ENCODE measurements at regions not wholly inside any gene's neighbourhood (a gene's known extent, or its start where the extent isn't known, plus 50 kb on each side); places are given as distances from the start of the nearest gene placed in this dataset.

DNA sequence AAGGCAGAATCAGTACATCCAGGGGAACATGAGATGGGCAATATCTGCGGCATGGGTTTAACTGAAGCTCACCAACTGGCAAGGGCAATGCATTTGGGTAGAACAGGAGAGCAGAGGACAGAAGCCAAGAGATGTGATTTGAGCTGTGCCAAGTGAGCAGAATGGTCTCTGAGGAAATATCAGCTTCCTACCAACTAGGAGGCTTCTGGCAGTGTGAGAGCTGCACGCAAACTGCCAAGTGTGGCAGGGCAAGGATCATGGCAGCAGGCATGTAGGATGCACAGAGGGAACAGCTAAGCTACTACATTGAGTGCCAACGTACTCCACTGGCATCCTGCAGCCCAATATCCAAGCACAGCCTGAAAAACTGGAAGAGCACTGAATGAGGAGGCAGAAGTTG is 1036.5 kb downstream of the TUSC7 start:
- DNase-seq = no peak

DNA sequence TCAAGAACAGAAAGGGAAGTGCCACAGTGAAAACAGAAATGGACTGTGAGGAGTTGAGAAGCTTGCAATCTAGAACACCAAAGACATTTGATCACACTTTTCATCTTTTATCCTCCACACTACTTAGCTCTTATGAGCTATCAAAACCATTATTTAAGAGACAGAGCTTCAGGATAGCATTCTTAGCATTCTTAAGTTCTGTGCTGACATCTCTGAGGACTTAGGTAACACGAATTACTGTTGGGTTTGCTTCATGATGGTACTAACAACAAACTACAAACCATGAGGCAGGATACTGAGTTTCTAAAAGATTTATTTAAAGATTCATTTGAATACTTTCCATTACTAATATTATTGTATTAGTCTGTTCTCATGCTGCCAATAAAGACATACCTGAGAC is 1038.6 kb downstream of the TUSC7 start:
- DNase-seq = no peak

DNA sequence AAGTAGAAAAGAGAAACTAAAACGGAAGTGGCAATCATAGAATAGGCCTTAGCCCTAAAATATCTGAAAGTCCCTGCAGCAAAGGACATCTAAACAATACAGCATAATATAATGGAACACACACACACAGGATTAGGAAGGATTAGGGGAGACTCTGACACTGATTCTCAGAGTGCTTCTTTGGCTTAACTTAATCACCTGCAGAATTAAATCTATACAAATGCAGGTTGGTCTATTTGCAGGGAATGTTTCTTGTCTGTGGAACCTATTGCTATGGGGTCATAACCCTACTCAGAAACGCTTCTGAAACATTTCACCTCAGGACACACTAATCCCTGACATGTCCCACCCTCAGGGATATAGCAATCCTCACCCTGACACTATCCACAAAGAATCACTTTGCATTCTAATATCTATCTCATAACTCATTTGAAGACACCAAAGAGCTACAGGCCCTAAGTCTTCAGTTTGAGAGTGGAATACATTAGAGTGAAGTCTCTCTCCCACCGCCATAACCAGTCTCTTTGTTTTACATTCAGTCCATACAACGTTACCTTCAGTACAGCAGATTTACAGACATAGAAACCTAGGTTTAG is 1041.2 kb downstream of the TUSC7 start:
- DNase-seq = no peak

DNA sequence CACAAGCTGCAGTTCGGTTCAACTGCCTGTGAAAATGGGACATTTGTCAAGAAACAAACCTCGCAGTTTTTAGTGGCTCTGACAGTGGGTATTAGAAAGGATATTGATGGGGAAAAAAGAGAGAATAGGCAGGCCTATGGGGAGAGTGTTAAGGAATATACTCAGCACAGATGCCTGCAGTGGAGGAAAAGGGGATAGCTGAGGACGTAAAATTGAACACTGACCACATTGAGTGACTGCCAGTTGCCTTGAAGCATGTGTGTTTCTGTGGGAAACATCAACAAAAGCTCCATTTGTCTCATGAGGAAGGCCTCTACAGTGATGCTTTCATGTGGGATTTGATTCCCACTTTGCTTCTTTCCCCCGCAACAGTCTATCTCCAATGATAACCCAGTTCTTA is 1042.1 kb downstream of the TUSC7 start:
- no peak for DNase-seq

DNA sequence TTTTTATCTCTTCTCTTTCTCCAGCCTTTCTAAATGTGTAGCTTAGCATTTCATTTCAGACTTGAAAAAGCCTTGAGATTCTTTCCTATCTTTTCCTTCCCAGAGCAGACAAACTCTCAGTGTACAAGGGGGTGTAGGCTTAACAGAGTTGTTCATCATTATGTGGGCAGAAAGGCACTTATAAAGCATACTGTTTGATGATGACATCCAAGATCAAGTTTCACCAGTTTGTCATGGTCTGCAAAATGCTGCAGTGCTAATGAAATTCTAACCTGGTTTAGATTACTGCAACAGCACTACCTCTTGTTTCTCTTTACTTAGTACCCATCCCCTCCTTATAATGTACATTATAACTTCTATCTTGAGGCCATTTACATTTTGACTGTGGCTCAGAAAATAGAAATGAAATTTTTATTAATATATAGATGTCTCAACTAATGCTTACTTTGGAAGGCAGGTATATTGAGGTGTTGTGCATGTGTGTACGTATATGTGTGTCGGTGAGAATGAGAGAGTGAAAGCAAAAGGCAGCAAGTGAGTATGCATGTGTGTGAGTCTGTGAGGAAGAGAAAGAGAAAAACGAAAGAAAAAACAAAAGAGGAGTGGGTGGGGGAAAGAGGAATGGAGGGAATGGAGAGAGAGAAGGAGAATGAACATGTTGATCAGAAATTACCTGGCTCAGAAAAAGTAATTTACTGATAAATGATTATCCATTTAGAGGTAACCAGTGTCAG is 1043.6 kb downstream of the TUSC7 start:
- DNase-seq = no peak

DNA sequence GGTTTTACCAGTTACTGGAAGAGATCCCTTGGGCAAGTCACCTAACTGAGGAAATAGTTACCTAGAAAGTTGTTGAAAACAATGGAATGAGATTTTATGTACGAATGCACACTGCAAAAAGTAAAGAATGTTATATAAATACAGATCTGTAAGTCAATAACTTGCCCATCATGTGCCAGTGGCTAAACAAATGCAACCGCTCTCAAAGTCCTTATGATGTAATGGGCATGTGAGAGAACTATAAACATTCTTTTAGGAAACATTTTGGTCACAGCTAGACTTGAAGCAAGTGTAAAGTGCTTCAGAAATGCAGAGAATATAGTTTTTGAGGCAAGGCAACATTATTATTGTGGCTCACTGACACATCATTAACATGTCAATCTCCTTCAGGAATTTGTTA is 1044.5 kb downstream of the TUSC7 start:
- no peak for DNase-seq

DNA sequence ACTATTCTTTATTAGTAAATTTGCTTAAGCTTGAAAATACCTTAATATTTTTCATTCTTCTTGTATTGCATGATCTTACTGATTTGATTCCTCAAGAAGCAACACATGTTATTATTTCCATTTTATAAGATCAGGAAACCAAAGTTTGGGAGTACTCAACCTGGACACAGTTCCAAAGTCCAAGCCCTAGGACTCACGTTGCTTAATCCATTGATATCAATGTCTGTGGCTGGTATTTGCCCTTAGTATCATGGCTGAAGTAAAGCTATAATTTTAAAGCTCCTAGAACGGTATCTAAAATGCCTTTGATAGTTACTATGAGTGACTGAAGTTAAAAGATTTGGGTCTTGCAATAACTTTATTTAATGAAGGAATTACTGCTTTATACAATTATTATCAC is 1045.3 kb downstream of the TUSC7 start:
- DNase-seq = no peak

DNA sequence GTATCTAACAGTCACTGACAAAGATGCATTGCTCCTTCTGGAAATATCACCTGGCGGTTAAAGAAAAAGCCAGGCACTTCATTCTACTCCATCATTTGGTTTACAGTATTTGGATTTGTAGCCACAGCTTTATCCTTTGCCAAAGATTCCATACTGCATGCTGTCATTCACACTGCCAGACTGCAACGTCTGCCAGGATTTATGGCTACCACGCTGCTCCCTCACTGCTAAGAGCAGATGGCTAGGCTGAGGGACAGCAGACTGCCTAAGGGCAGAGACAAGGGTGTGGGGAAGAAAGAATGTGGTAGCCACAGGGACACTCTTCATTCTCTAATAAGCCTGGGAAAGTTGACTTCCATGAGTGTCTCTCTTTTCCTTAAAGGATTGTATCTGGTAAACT is 1047.0 kb downstream of the TUSC7 start:
- peak; percentile 86 for DNase-seq

DNA sequence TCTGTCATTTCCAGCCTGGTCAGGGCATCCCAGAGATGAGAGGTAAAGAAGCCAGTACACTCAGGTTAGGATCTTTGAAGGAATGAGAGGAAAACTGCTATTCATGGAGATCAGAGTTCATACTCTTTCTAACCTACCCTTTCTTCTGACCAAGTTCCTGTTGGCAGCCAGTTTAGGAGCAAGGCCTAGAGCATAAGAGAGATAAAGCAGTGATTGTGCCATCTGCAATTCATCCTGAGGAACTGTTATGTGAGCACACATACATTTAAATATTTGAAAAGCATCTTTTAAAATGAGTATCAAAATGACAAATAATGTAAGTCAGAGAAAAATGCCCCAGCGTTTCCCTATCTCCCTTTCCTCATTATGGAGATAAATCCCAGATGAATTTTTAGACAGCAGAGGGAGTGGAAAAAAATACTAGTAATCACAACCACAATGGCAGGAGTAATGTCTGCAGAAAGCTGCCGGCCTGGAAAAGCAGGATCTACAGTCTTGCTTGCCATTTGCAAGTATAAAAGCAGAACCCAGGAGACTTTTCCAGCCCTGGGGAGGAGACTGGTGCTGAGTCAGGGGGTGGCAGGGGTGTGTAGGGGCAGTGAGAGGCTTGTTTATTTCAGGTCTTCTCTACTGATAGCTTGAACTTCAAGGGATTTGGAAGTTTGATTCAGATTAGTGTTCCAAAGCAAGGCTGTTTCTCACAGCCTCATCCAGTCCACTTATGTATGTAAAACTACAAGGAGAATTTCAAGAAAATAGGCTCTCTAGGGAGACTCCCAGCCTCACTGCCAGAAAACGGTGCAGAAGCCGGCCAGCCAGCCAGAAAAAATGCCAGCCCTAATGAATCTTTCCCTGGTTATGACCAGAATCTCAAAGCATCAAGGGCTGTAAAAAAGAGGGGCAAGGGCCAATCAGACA is 1052.4 kb downstream of the TUSC7 start:
- DNase-seq = no peak

DNA sequence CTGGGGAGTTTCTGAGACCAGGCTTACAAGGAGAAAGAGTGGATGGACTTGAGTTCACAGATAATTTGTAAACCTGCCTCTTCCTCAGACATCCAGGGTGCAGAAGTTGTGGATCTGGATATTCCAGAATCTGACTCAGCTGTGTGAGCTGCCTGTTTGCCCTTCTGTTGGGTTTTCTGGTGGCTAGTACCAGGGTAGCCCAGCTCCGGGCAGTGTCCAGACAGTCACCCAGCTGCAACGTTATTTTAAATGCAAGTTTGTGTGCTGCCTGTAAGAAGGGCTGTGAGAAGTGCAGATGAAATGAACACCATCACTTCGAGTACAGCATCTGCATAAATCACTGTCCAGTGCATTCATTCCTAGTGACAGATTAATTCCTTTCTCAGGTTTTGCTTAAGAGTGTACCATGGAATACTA is 1053.0 kb downstream of the TUSC7 start:
- peak; percentile 5 for DNase-seq

DNA sequence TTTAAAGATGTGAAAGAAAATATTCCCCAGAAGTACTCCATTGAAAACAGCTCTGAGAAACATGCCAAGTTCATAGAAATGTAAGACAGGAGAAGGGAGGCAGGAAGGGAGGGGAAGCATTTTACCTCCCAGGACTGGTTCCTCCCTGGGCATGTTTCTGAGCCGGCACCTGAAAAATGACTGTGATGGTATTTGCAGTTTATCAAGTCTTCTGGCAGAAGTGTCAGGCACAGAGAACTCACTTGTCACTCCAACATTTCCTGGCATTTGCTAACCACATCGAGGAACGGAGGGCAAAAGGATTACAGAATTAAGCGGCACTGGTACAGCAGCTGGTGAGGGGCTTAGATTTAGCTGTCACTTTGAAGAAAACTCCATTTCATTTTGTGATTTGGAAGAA is 1054.0 kb downstream of the TUSC7 start:
- DNase-seq = no peak

DNA sequence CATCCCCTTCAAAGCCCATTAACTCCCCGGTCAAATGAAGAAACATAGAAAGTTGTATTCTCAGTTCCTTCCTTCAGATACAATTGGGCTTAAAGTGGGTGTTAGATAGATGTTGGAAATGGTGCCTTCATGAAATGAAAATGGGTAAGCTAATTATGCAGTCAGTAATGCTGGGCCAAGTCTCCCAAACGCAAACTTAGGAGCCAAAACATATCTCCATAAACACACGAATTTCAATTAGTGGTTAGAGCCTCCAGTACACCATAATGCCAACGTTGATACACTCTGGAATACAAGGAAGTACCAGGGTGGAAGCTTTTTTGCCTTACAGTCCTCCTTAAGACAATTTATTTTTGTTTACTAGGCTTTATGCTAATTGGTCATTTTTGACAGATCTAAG is 1059.0 kb downstream of the TUSC7 start:
- DNase-seq = no peak

DNA sequence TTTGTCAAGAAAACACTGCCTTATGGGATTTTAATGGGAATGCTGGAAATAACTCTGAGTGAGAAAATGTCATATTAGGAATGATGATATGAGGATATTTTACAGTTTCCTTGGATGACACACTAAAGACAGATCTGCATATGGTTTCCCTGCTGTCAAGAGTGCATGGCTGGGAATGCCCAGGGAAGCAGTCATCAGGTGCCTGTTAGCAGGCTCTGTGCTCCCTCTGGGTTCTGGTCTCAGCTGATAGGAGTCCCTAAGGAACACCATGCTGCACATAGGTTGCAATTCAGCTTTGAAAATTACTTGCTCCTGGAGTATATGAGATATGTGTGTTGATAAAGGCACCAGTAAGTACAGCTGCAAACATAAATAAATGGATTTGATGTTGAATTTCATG is 1064.6 kb downstream of the TUSC7 start:
- no peak for DNase-seq

DNA sequence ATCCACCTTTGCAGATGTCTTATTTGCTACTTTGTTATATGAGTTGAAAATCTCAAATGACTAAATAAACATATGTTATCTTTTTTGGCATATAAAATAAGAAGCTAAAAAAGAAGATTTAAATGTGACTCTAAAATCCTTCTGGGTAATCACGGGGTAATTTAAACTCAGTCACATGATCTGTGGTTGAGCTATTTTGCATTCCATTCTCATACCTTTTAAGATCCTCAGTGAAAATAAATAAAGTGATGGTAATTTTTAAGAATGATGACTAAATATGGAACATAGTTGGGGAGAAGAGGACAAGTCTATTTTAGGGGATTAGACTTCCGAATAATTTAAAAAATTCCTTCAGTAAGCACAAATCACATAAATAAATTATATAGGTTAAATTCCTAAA is 1076.8 kb downstream of the TUSC7 start:
- no peak for DNase-seq

DNA sequence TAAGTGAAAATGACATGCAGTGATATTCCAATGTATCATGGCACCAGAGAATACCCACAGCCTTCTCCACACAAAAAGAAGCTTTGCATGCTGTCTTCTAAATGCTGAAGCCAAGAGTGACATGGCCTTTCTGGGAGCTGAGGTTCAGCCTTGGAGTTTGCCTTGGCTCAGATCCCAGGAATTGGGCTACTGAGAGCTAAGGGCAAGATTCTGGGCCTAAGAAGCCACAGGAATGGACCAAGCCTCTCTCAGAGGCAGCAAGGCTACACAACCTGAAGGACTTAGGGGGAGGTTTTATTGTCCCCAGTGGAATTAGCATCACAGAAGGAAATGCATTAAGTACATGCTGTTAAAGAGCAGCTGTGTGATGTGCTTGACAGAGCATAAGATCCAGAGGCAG is 1078.5 kb downstream of the TUSC7 start:
- peak; percentile 24 for DNase-seq

DNA sequence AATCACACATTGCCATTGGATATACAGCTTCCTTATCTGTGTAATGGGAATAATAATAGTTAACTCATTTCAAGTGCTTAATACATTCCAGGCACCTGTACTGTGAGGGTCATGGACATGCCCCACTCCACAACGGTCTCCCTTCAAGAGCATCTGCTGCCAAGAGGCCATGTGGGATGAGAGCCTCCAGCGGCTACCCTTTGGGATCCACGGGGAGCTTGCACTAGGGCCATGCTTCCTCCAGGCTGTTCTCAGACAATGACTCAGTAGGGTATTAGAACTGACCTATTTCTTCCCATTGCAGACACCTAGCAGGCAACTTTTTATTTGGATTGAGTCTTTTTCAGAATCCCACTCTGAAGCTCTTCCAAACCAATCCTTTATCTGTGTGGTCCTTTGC is 1078.9 kb downstream of the TUSC7 start:
- DNase-seq = no peak

DNA sequence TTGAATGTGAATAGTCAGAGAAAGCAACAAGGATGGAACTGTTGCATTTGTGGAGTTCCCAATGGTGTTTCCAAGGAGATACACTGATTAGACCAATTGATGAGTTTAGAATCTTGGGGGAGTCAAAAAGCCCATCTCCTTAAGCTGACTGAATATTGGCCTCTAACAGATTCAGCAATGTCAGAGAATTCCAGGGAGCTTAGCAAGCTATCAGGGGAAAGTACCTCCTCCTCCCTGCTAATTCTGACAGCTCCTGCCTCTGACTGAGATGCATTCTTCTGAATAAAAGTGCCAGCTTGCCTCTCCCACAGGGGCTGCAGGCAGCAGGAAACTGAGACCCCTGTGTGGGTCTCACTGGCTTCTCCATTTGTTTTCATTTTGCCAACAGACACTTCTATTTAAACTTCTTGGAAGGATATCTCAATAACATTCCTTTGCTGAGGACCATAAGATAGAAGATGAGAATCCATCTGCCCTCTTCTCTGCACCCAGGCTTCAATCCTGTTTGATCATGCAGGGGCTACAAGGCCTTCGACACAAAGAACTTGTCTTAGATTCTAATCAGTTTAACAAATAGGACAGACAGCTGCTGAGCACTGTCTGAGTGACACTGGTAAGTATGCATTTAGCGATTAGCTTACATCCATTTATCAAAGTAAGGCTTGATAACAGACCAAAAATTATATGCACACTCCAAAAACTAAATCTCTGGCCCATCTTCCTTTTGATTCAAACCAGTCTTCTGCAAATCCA is 1080.8 kb downstream of the TUSC7 start:
- no peak for DNase-seq

DNA sequence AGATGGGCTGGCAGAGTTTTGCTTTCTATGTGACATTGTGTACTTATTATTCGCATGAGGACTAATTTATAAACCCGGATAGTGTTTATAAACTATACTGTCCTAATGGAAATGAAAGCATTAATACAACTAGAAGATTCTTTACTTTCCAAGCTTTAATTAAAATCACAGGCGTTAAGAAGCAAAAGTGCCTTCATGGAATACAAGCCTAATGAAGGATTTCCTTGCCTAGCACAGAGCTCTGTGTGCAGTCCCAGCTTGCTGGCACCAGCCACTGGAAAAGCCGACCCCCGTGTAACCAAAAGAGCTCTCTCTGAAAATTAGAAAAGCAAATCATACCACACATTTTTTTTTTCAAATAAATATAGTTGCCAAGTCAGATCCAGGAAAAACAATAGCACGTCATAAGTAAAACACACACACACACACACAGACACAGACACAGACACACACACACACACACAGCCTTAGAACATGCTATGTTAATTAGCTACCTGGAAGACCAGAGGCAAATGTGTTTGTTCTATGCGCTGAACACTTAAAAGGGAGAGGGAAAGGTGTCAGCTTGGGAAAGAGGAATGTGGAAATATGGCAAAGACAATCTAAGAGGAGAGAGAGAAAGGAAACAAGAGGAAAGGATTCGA is 1084.2 kb downstream of the TUSC7 start:
- no peak for DNase-seq

DNA sequence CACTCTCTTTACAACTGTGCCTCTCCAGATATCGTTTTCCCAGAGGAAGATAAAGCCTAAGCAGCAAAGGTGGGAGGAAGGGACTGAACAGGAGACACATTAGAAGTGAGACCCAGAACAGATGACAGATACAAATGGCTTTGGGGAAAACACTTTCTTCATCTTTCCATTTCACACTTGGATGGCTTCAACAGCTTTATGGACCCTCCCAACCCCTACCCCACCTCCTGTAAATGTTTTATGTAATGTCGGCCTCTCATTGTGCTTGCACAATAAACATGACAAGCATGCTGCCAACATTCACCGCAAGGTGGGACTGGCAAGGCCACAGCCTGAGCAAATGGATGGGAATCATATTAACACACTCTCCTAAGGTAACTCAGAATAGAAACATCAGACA is 1088.6 kb downstream of the TUSC7 start:
- DNase-seq = no peak

DNA sequence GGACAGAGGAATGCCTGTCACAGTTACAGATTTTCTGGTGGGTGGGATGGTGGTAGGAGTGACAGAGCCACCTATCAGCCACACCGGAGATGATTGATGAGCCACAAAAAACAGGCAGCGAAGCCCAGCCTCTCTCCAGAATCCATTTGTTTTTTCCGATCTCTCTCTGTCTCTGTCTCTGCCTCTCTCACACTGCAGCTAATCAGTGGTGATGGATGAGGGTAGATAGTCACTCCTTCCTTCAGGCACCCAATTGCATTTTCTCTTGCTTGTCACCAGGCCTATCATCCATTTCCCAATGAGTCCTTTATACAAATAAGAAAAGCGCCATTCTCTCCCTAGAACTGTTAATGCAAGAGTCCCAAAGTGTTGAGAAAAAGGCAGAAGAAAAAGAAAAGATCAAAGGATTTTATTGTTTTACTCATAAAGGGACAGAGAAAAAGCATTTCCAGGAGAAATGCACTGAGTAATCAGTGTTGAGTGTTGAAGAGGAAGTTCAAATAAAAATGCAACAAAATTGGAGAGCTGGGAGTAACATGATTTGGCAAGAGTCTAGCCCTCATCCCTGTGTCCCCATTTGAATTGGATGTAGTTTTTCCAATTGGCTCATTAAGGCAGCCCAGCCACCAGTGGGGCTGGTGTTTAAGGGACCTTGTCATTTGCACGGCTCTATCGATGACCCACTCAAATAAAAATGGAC is 1089.3 kb downstream of the TUSC7 start:
- no peak for DNase-seq

DNA sequence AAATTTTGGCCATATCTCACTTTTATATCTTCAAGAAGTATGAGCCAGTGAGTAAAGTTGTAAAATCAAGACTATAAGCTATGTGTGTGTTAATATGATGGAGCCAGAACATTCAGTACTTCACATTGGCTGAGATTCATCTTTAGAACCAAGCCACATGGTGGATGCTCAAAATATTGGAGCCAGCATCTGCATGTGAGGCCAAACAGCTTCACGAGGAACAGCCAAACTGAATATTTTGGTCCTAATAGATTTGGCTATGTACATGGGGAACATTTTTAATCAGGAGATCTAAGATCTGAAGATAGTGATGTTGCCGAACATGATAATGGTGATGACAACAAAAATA is 1089.8 kb downstream of the TUSC7 start:
- DNase-seq = no peak

DNA sequence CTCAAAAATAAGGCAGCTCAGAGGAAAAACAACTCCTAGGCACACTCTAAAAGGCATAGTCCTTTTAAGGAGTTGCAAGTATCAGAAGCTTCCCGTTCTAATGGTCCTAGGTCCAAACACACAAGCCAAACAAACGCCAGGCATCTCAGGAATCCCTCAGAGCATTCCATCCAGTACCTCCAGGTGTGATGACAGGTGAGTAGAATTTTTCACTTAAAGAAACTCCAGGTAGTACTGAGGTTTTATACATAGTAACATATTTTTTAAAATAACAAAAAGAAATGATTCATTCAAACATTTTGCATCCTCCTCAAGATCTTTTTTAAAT is 1092.3 kb downstream of the TUSC7 start:
- DNase-seq = no peak

All from DMS 273 treated with DMSO at 0.1 percent for 48 hours (cell line).